ENCODE measurements at regions not wholly inside any gene's neighbourhood (a gene's known extent, or its start where the extent isn't known, plus 50 kb on each side); places are given as distances from the start of the nearest gene placed in this dataset.

DNA sequence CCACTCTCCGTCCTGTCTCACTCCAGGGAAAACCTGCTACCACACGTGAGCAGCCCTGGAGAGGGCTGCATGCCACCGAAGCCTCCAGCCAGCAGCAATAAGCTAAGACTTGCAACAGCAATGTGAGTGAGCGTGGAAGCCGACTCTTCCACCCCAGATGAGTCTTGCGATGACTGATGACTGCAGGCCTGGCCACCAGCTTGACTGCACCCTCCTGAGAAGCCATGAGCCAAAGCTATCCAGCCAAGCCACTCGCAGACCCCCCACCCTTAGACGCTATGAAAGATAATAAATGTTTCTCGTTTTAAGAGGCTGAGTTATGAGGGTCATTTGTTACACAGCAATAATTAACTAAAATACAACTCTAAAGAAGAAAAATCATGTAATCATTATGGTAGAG lies 118.6 kb upstream of the GALNT2 start:
- no peaks in the 10 kb centered on the region for H3K27me3 ChIP-seq
- intact Hi-C loops (cut with DNase I; ENCODE audit: low total_unique reads) = loop anchor here (5.0 kb wide), 1 partner anchor 1654 kb away; no protein-coding TSS in a partner anchor
- in situ Hi-C loops (cut with MboI; ENCODE audit: low pct_ligation_motif_present in 1 of 4, low pct_unique_long_range_greater_than_20kb in 1 of 4, low sequenced_read_pairs in 3 of 4) = no loop called here
- TF ChIP-seq POLR2AphosphoS5 (IDR thresholded peaks at IDR 0.05) = no peak
- no peak for TF ChIP-seq EP300 (IDR thresholded peaks at IDR 0.05; ENCODE audit: low read depth)
- TF ChIP-seq, protein P1, sequence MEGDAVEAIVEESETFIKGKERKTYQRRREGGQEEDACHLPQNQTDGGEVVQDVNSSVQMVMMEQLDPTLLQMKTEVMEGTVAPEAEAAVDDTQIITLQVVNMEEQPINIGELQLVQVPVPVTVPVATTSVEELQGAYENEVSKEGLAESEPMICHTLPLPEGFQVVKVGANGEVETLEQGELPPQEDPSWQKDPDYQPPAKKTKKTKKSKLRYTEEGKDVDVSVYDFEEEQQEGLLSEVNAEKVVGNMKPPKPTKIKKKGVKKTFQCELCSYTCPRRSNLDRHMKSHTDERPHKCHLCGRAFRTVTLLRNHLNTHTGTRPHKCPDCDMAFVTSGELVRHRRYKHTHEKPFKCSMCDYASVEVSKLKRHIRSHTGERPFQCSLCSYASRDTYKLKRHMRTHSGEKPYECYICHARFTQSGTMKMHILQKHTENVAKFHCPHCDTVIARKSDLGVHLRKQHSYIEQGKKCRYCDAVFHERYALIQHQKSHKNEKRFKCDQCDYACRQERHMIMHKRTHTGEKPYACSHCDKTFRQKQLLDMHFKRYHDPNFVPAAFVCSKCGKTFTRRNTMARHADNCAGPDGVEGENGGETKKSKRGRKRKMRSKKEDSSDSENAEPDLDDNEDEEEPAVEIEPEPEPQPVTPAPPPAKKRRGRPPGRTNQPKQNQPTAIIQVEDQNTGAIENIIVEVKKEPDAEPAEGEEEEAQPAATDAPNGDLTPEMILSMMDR (IDR thresholded peaks at IDR 0.05) = no peak
- TF ChIP-seq POLR2A (IDR thresholded peaks at IDR 0.05) = no peak
- DNase-seq = no peak
- peaks cover 0 to 2% (median 0%) of the 10 kb centered on the region in 4 donors for H3K4me1 ChIP-seq
- H3K9me3 ChIP-seq = no peaks in the 10 kb centered on the region
- no peak overlapping the region for H3K4me3 ChIP-seq
- no peak overlapping the region for H3K27ac ChIP-seq
- WGBS, 2 donors (ENCODE audit: low coverage in 1 of 2) = 60 to 79% methylated on average over 4 to 9 of the region's 9 CpGs
- no peaks in the 10 kb centered on the region for H3K36me3 ChIP-seq

DNA sequence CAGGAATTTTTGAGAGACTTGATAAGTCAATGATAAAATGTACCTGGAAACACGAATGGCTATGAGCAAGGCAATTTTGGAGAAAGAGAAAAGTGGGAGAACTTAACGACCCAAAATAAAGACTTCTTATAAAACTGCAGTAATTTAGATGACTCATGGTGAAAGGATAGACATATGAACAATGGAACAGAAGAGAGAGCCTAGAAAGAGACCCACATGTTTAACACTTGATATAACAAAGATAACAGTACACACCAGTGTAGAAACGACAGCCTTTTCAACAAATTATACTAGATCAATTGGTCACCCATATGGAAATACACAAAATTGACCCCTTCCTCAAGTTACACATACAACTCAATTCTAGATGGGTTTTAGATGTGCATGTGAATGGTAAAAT lies 117.5 kb upstream of the GALNT2 start:
- Histone ChIP-seq H3K4me1 (peaks cover 0 to 8% (median 0%) of the 10 kb centered on the region in 4 donors), H3K27ac (no peak overlapping the region), H3K36me3 (no peaks in the 10 kb centered on the region), H3K4me3 (no peak overlapping the region), H3K9me3 (no peaks in the 10 kb centered on the region), H3K27me3 (no peaks in the 10 kb centered on the region)
- WGBS, 2 donors (ENCODE audit: low coverage in 1 of 2) = 63 to 71% methylated on average over 2 to 3 of the region's 3 CpGs
- intact Hi-C loops (cut with DNase I; ENCODE audit: low total_unique reads) (loop anchor here (5.0 kb wide), 1 partner anchor 1653 kb away; no protein-coding TSS in a partner anchor), in situ Hi-C loops (cut with MboI; ENCODE audit: low pct_ligation_motif_present in 1 of 4, low pct_unique_long_range_greater_than_20kb in 1 of 4, low sequenced_read_pairs in 3 of 4) (no loop called here)
- TF ChIP-seq POLR2AphosphoS5 (IDR thresholded peaks at IDR 0.05) = no peak
- TF ChIP-seq, protein P1 (IDR thresholded peaks at IDR 0.05) = no peak
- no peak for TF ChIP-seq EP300 (IDR thresholded peaks at IDR 0.05; ENCODE audit: low read depth)
- no peak for TF ChIP-seq POLR2A (IDR thresholded peaks at IDR 0.05)
- no peak for DNase-seq

DNA sequence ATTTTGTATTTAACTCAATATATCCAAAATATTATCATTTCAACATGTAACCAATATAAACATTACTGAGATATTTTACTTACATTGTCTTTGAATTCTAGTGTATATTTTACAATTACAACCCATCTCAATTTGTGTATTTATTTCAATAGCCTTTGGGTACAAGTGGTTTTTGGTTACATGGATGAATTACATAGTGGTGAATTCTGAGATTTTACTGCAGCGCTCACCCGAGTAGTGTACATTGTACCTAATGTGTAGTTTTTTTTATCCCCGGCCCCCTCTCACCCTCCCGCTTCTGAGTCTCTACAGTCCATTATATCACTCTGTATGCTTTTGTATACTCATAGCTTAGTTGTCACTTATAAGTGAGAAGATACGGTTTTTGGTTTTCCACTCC lies 117.0 kb upstream of the GALNT2 start:
- WGBS, 2 donors (ENCODE audit: low coverage in 1 of 2) = 84 to 88% methylated on average over 5 of the region's 5 CpGs
- DNase-seq = no peak
- in situ Hi-C loops (cut with MboI; ENCODE audit: low pct_ligation_motif_present in 1 of 4, low pct_unique_long_range_greater_than_20kb in 1 of 4, low sequenced_read_pairs in 3 of 4) (no loop called here), intact Hi-C loops (cut with DNase I; ENCODE audit: low total_unique reads) (no loop called here)
- TF ChIP-seq, protein P1 (IDR thresholded peaks at IDR 0.05) = no peak
- TF ChIP-seq POLR2AphosphoS5 (IDR thresholded peaks at IDR 0.05) (no peak), POLR2A (IDR thresholded peaks at IDR 0.05) (no peak), EP300 (IDR thresholded peaks at IDR 0.05; ENCODE audit: low read depth) (no peak)
- Histone ChIP-seq H3K4me3 (no peak overlapping the region), H3K36me3 (no peaks in the 10 kb centered on the region), H3K27me3 (no peaks in the 10 kb centered on the region), H3K4me1 (peaks cover 0 to 8% (median 0%) of the 10 kb centered on the region in 4 donors), H3K27ac (no peak overlapping the region), H3K9me3 (no peaks in the 10 kb centered on the region)

DNA sequence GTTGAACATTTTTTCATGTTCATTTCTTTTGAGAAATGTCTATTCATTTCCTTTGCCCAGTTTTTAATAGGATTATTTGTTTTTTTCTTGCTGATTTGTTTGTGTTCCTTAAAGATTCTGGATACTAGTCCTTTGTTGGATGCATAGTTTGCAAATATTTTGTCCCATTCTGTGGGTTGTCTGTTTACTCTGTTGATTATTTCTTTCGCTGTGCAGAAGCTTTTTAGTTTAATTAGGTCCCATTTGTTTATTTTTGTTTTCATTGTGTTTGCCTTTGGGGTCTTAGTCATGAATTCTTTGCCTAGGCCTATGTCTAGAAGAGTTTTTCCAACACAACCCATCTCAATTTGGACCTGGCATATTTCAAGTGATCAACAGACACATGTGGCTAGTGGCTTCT lies 116.1 kb upstream of the GALNT2 start:
- Histone ChIP-seq H3K36me3 (no peaks in the 10 kb centered on the region), H3K4me3 (no peak overlapping the region), H3K27ac (no peak overlapping the region), H3K27me3 (no peaks in the 10 kb centered on the region), H3K4me1 (peaks cover 0 to 8% (median 0%) of the 10 kb centered on the region in 4 donors), H3K9me3 (no peaks in the 10 kb centered on the region)
- no peak for DNase-seq
- WGBS, 2 donors (ENCODE audit: low coverage in 1 of 2) = 17 to 61% methylated on average over 1 of the region's 1 CpG
- TF ChIP-seq POLR2AphosphoS5 (IDR thresholded peaks at IDR 0.05) = no peak
- TF ChIP-seq, protein P1 (IDR thresholded peaks at IDR 0.05) = no peak
- no peak for TF ChIP-seq EP300 (IDR thresholded peaks at IDR 0.05; ENCODE audit: low read depth)
- no peak for TF ChIP-seq POLR2A (IDR thresholded peaks at IDR 0.05)
- intact Hi-C loops (cut with DNase I; ENCODE audit: low total_unique reads) = no loop called here
- in situ Hi-C loops (cut with MboI; ENCODE audit: low pct_ligation_motif_present in 1 of 4, low pct_unique_long_range_greater_than_20kb in 1 of 4, low sequenced_read_pairs in 3 of 4) = no loop called here
